Fibroblast of mammary gland (primary cell): ENCODE measurements at regions not wholly inside any gene's neighbourhood (a gene's known extent, or its start where the extent isn't known, plus 50 kb on each side); places are given as distances from the start of the nearest gene placed in this dataset.
"Not testable (repeated sequence)": the region's sequence is repeated elsewhere in the genome, so short reads cannot be mapped to it uniquely, and the experiment has no call there.

Experiments used
- DNase-seq: peaks from one replicate; pipeline ENCODE4 v3.0.0-alpha.2; 2010; ENCODE audit warnings: low read depth
- H3K4me3 ChIP-seq: 2 replicates; pipeline ENCODE4 v1.5.1; 2011; ENCODE audit warnings: low read depth, mild to moderate bottlenecking, low read length, moderate library complexity; ENCODE audit not compliant: control insufficient read depth
- TF ChIP-seq, protein P1 (sequence below): conservative IDR thresholded peaks from 2 replicates; pipeline ENCODE4 v1.5.1; 2011; ENCODE audit warnings: low read depth, low read length, inconsistent platforms; ENCODE audit not compliant: control insufficient read depth, insufficient read depth

DNA sequence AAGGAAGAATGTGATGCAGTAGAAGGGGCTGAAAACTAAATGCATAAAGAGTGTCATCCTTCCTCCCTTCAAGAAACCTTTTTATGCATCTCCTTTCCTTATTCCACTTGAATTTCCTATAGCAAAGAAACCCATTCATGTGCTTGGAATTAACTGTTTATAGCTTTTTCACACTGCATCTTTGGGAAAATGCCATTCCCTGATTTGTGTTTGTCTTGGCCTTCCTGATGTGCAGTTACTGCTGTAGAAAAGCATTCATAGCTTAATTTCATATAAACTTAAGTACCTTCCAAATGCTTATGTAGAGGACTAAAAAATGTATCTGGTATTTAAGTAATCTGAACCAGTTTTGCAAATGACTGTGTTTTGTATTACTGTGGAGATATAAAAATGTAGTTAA, 61.8 kb downstream of the SDR9C7 start:
- DNase-seq = no peak
- TF ChIP-seq, protein P1, sequence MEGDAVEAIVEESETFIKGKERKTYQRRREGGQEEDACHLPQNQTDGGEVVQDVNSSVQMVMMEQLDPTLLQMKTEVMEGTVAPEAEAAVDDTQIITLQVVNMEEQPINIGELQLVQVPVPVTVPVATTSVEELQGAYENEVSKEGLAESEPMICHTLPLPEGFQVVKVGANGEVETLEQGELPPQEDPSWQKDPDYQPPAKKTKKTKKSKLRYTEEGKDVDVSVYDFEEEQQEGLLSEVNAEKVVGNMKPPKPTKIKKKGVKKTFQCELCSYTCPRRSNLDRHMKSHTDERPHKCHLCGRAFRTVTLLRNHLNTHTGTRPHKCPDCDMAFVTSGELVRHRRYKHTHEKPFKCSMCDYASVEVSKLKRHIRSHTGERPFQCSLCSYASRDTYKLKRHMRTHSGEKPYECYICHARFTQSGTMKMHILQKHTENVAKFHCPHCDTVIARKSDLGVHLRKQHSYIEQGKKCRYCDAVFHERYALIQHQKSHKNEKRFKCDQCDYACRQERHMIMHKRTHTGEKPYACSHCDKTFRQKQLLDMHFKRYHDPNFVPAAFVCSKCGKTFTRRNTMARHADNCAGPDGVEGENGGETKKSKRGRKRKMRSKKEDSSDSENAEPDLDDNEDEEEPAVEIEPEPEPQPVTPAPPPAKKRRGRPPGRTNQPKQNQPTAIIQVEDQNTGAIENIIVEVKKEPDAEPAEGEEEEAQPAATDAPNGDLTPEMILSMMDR = no peak
- H3K4me3 ChIP-seq = no peak overlapping the region

DNA sequence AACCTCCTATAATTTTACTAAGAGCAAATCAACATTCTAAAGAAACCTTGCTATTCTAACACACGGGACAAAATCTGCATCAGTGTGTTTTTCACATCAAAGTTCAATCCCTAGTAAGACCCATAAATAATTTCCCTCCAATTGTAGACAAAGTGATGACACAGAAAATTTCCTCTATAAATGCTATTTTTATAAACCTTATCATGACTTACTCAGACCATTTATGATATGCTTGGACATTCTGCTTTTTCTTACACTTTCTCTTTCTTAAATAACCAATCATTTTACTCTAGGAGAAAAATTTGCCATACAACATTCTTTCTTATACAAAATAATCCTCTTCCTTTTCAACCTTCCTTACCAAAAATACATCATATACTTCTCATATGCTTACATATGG, 67.0 kb downstream of the SDR9C7 start:
- DNase-seq = peak; percentile 3
- H3K4me3 ChIP-seq = no peak overlapping the region
- TF ChIP-seq, protein P1 = no peak

DNA sequence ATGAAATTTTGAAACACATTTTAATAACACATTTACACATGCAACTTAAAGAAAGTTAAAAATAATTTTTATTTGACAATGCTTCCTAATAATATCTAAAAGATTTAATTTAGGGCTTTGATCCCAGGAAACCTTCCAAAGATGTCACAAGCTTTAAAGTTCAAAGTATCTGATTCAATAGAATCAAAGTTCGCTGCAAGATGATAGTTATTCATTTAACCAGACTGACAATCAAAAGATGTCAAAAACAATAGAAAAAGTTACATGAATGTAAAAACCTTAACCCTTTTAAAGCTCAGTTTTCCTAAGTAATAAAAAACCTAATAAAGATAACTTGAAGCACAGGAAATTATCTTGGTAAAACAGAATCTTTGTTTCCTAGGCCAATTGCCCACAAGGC, 67.7 kb downstream of the SDR9C7 start:
- no peak for DNase-seq

DNA sequence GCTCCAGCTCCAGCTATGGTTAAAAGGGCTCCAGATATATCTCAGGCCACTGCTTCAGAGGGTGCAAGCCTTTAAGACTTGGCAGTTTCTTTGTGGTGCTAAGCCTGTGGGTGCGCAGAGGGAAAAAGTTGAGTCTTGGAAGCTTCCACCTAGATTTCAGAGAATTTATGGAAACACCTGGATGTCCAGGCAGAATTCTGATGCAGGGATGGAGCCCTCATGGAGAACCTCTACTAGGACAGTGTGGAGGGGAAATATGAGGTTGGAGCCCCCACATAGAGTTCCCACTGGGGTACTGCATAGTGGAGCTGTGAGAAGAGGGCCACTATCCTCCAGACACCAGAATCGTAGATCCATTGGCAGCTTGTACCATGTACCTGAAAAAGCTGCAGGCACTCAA, 69.9 kb downstream of the SDR9C7 start:
- H3K4me3 ChIP-seq = no peak overlapping the region
- TF ChIP-seq, protein P1 = no peak
- no peak for DNase-seq

More for the DNA sequence above, 67.7 kb downstream of the SDR9C7 start:
- H3K4me3 ChIP-seq = no peak overlapping the region
- TF ChIP-seq, protein P1 = no peak

DNA sequence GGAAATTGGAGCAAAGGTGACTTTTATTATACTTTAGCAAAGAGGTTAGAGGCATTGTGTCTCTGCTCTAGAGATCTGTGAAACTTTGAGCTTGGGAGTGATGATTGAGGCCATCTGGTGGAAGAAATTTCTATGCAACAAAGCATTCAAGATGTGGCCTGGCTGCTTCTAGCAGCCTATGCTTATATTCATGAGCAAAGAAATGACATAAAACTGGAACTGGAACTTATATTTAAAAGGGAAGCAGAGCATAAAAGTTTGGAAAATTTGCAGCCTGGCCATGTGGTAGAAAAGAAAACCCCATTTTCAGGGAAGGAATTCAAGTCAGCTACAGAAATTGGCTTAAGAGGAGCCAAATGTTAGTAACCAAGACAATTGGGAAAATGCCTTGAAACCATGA, 70.4 kb downstream of the SDR9C7 start:
- no peak for DNase-seq
- TF ChIP-seq, protein P1 = no peak
- H3K4me3 ChIP-seq = no peak overlapping the region

DNA sequence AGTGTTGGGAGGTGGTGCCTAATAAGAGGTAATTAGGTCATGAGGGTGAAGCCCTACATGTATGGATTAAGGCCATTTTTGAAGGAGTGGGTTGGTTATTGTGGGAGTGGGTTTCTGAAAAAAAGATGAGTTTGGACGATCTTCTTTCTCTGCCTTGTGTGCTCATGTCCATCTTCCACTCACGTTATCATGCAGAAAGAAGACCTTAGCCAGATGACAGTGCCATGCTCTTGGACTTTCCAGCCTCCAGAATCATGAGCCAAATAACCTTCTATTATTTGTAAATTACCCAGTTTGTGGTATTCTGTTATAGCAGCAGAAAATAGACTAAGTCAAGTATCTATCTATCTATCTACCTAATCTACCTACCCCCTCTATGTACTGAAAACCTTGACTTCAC, 71.9 kb downstream of the SDR9C7 start:
- no peak for DNase-seq
- TF ChIP-seq, protein P1 = no peak
- H3K4me3 ChIP-seq = no peak overlapping the region

DNA sequence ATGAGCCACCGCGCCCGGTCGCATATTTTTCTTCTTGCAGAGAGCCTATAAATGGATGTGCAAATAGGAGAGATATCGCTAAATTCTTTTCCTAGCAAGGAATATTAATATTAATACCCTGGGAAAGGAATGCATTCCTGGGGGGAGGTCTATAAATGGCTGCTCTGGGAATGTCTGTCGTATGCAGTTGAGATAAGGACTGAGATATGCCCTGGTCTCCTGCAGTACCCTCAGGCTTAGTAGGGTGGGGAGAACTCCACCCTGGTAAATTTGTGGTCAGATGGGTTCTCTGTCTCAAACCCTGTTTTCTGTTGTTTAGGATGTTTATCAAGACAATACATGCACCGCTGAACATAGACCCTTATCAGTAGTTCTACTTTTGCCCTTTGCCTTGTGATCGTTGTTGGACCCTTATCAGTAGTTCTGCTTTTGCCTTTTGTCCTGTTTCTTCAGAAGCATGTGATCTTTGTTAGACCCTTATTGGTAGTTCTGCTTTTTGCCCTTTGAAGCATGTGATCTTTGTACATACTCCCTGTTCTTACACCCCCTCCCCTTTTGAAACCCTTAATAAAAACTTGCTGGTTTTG, 80.7 kb downstream of the SDR9C7 start:
- not testable (repeated sequence) for H3K4me3 ChIP-seq, DNase-seq
